ENCODE measurements at regions not wholly inside any gene's neighbourhood (a gene's known extent, or its start where the extent isn't known, plus 50 kb on each side); places are given as distances from the start of the nearest gene placed in this dataset.

DNA sequence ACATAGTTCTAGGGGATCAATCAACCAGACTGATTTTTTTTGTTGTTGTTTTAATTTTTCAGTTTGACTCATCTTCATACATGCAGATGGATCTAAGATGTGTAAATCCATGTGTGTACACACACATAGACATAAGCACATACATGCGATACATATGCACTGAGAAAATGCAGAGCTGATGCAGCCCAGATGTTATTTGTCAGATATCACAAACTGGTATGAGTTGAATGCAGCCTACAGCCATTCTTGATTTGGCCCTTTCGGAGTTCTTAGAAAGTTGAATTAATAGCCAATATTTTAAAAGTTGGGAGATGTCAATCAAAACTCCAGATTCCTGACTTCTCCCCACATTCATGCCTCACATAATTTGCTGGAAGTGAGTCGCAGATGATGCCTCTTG is 180.4 kb downstream of the SPATA18 start:
- no peak for DNase-seq (ENCODE audit: low spot score)

DNA sequence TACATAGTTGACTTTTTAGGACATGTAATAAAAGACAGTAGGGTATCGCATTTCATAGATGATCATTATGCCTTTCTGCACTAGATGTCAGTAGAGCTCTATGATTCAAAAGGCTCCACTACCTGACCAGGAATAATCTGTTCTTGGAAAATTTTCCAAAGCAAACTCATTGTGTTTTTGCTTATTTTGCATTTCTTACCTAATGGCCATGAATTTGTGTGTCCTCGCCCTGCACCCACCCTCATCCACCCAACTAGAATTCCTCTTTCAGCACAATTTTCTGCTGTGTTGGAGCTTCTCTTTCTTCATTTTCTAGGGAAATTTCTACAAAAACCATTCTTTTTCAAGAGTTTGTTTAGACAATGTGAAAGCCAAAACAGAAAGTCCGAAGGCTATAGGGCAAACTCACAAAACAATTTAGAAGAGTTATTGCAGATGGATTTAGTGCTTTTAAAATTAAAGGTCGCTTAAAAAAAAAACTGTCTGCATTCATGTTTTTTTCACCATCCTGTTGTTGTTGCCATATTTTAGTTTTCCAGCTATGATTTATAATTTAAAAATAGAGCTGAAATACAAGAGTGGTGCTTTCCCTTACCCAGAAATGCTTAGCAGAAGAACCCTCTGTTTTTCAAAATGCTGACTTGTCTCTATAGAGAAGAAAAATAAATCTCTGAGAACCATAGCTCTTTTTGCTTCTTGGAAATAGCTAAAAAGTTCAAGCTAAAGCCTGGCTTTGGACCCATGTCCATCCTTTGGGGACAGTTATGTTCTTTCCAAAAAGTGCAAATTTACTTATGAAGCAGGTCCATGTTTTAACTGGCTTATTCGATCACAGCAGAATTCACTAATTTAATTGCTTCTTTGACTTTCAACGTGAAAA is 183.7 kb downstream of the SPATA18 start:
- DNase-seq (ENCODE audit: low spot score), result peak; percentile 78

- no peak for DNase-seq (ENCODE audit: low spot score)
Observed at GRCh38 chr4:52235552-52236201, 184.6 kb downstream of the SPATA18 start.

DNA sequence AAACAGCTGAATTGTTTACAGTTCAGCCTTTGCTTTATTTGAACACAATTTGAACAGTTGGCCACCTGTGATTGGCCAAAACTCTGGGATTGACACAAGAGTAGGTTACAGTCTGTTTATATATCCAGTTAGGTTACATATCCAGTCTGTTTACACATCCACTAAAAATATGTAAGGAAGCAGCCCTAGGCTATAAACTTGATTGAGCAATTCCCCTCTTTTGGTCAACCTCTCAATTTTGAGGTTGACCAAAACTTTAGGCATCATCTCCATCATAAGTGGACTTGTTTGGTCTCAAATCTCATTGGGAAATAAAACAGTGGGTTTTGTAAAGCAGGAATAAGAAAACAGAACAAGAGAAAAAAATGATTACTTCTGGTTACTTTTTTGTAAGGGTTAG is 190.8 kb downstream of the SPATA18 start:
- no peak for DNase-seq (ENCODE audit: low spot score)

GRCh38 chr4:52243367-52243766 is 192.3 kb downstream of the SPATA18 start:
- no peak for DNase-seq (ENCODE audit: low spot score)

DNA sequence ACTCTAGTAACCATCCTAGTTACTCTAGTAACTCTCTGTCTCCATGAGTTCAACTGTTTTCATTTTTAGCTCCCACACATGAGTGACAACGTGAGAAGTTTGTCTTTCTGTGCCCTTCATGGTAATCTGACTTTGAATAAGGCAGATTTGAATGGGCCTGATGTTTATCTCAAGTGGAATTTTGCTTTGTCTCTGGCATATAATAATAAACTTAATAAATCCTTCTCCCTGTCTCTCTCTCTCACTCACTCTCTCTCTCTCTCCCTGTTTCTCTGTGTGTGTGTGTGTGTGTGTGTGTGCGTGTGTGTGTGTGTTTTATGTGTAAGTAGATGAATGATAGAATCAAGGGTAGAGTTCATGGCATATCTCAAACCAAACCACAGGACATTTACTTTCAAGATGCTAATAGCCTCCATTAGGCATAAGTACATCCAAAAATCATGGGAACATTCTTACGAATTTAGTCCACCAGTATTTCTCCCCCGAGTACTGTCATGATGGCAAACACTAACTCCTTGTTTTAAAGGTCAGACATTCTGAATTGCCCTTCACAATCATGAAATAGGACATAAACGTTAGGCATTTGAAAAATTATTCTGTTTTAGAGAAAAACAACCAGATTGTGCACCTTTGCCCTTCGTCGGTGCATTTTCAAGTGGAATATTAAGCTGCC is 193.1 kb downstream of the SPATA18 start:
- DNase-seq (ENCODE audit: low spot score), result no peak

DNA sequence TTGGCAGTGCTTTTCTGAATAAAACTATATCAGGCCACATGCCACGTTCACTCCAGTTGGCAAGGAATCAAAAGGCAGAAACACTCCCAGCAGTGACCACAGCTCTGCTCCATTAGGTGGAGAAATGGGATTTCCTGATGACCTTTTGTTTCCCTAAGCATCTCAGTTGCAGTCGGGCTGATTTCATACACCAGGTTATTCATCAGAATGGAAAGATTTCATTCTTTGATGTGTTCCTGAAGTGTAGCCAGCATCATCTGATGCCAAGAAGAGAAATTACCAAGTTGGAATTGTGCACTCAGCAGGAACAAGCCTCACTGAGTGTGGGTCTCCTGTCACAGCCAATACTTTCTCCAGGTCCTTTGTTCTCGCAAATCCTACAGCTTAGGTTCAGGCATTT is 193.7 kb downstream of the SPATA18 start:
- DNase-seq (ENCODE audit: low spot score), result peak; percentile 15

GRCh38 chr4:52246827-52247226 is 195.7 kb downstream of the SPATA18 start:
- DNase-seq (ENCODE audit: low spot score), result peak; percentile 29

GRCh38 chr4:52247941-52248340 is 196.8 kb downstream of the SPATA18 start:
- DNase-seq (ENCODE audit: low spot score), result no peak

GRCh38 chr4:52248820-52249219 is 197.7 kb downstream of the SPATA18 start:
- no peak for DNase-seq (ENCODE audit: low spot score)

GRCh38 chr4:52249581-52249980 is 198.5 kb downstream of the SPATA18 start:
- DNase-seq (ENCODE audit: low spot score), result no peak

DNA sequence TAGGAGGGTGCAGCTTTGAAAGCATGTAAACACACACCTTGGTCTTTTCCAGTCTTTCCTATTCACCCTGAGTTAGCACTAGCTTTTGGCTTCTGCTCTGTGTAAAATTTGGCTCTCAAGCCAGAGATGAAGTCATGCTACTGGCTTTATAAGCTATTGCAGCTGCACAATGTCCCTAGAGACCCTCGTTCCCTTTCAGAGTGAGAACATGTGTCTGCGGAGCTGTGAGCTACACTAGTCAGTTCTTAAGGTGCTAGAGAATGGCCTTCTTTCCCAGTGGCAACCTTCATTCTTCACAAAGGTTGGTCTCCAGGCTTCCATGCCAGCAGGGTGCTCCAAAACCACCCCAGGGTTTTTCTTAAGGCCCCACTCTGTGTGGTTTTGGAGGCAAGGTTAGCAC is 199.1 kb downstream of the SPATA18 start:
- peak; percentile 69 for DNase-seq (ENCODE audit: low spot score)

DNA sequence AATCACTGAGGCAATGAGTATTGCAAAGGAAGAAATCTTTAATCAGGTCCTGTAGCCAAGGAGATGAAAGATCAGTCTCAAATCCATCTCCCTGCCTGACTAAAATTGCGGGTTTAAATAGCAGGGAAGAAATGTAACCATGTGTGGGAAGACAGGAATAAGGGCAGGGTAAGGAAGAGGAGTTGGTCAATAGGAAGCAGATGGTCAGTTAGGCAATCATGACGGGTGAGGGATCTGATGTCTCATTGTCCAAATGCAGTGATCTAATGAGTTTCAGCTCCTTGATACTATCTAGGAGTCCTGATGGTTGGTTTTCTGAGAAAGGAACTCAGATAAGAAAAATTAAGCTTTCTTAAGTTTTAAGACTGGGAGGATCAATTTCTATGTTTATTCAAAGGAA is 200.8 kb downstream of the SPATA18 start:
- DNase-seq (ENCODE audit: low spot score), result no peak

- no peak for DNase-seq (ENCODE audit: low spot score)
Observed at GRCh38 chr4:52253025-52253424, 201.9 kb downstream of the SPATA18 start.

- DNase-seq (ENCODE audit: low spot score), result no peak
Observed at GRCh38 chr4:52256522-52256921, 205.4 kb downstream of the SPATA18 start.

DNA sequence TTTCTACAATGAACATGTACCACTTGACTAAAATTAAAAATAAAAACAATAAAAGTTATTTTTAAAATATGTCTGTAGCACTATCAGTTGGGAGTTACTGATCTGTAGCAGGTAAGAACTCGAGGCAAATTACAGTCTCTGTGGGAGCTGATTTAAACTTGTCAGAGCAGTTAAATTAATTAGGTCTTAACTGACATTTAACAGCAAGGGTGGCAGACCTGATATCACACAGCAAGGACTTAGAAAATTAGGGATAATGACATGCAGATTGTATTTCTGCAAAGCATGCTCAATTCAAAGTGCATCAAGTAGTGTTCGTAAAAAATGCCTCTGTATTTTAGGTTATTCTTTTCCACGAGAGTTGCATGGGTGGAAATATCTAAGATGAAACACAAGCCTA is 208.9 kb downstream of the SPATA18 start:
- DNase-seq (ENCODE audit: low spot score), result no peak

DNA sequence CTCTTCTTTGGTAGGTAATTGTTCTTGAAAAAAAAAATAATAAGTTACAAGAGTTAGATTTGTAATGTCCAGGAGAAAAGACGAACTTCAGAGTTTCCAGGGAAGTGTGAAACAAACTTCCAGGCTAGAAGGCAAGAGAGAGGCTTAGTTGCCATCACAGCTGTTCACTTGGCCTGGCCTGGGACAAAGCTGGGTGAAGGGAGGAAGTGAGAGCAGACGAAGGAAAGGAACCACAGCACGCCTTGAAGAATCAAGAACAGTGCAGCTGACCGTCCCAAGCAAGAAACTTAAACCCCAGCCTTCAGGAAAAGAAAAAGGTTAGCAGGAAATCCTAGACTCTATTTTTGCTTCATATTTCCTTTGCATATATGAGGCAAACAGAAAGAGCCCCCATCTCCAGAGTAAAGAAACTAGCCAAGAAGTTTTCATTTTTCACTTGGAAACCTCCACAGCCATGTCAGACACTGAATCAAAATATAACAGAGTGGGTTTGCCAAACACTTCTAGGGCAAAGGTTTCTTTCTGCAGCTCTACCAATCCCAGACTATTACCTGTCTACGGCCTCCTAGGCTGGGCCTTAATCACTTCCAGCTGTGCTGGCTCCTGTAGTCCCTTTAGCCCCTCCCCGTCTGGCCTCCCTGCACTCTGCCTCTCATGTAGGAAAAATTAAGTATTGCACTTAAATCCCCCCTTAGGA is 209.6 kb downstream of the SPATA18 start:
- DNase-seq (ENCODE audit: low spot score), result peak; percentile 58

GRCh38 chr4:52263607-52264006 is 212.5 kb downstream of the SPATA18 start:
- DNase-seq (ENCODE audit: low spot score), result peak; percentile 11

GRCh38 chr4:52265781-52266525 is 214.8 kb downstream of the SPATA18 start:
- DNase-seq (ENCODE audit: low spot score), result no peak

DNA sequence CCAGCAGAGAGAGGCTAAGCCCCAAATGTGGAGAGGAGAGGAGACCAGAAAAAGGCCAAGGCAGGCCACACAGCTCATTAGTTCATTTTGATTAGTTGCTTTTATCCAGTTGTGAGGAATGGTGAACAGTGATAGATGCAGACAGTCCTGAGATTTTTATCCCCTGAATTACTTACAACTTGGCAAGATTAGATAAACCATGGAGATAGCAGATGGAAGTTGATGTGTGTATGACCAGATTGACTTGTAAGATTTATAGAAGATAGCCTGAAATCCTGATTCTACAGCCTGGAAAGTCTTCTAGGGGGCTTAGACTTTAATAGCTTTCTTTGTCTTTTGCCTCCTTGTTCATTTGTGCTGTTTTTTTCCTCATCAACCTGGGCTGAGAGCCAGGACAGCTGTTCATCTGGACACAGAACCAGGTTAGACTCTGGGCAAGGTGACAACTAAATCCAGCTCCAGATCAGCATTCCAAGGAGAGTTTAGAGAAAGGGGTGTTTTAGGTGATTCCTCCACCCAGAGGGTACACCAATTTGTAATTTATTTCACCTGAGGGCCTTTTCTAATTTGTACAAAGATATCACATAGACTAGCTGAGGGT is 215.5 kb downstream of the SPATA18 start:
- DNase-seq (ENCODE audit: low spot score), result no peak

GRCh38 chr4:52269761-52270160 is 218.7 kb downstream of the SPATA18 start:
- no peak for DNase-seq (ENCODE audit: low spot score)
